Spinal cord (tissue), 9 donors: ENCODE measurements at regions not wholly inside any gene's neighbourhood (a gene's known extent, or its start where the extent isn't known, plus 50 kb on each side); places are given as distances from the start of the nearest gene placed in this dataset.

Experiments used
- DNase-seq, 6 donors: peaks; one replicate each; pipeline versions ENCODE4 v3.0.0 to v3.0.0-alpha.2; 2013 to 2015; ENCODE audit warnings: low spot score in 6 of 6, low read depth in 4 of 6
- H3K27ac ChIP-seq: one replicate; pipeline ENCODE4 v1.5.1; 2013; ENCODE audit warnings: low read depth, low read length, control low read depth
- H3K27me3 ChIP-seq: one replicate; pipeline ENCODE4 v1.6.1; 2013; ENCODE audit warnings: low read length; ENCODE audit not compliant: control insufficient read depth, insufficient read depth
- H3K36me3 ChIP-seq: one replicate; pipeline ENCODE4 v1.6.1; 2013; ENCODE audit warnings: low read length; ENCODE audit not compliant: control insufficient read depth, insufficient read depth
- H3K4me1 ChIP-seq: one replicate; pipeline ENCODE4 v1.6.1; 2013; ENCODE audit warnings: low read length; ENCODE audit not compliant: control insufficient read depth, insufficient read depth
- H3K4me3 ChIP-seq: one replicate; pipeline ENCODE4 v1.5.1; 2013; ENCODE audit warnings: low read depth, low read length, control low read depth
- H3K9me3 ChIP-seq: one replicate; pipeline ENCODE4 v1.6.1; 2013; ENCODE audit warnings: low read length; ENCODE audit not compliant: control insufficient read depth, insufficient read depth
- WGBS: methylation state at CpG from one replicate; pipeline ENCODE4 v1.1.5; 2013; ENCODE audit warnings: missing lambda C conversion rate; ENCODE audit not compliant: insufficient coverage; 5-methylcytosine and 5-hydroxymethylcytosine counted together
- donor health status: healthy.

DNA sequence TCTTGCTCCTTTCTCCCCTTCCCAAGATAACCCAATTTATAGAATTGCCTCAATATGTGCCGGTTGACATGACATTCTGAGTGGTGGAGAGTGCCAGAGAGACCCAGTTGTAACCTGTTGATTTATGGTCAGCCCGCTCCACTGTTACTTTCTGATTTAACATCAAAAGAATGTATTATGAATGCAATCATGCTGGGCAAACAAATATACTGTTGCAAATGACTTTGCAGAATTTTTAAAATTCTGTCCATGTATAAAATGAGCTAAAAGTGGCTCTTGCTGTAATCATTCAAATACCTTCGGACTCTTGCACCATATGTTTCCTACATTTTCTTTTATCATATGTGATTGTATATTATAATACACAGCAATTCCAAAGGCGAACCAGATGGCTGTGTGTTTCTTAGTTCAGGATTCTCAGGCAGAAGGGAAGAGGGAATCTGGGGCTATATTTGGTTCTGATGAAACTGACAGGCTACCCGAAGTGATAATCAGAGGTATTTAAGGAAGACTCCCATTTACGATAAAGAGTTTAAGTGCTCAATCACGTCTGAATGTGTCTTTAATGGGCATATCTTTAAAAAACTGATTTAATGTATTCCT is 131.7 kb downstream of the CLCN4 start:
- H3K4me3 ChIP-seq = no peak overlapping the region
- H3K27me3 ChIP-seq = no peaks in the 10 kb centered on the region
- 60% methylated on average over 1 of the region's 7 CpGs for WGBS
- no peak overlapping the region for H3K27ac ChIP-seq
- H3K4me1 ChIP-seq = no peaks in the 10 kb centered on the region
- H3K36me3 ChIP-seq = no peaks in the 10 kb centered on the region
- DNase-seq = peak in 1 of 6 donors; percentile 68
- H3K9me3 ChIP-seq = no peaks in the 10 kb centered on the region

DNA sequence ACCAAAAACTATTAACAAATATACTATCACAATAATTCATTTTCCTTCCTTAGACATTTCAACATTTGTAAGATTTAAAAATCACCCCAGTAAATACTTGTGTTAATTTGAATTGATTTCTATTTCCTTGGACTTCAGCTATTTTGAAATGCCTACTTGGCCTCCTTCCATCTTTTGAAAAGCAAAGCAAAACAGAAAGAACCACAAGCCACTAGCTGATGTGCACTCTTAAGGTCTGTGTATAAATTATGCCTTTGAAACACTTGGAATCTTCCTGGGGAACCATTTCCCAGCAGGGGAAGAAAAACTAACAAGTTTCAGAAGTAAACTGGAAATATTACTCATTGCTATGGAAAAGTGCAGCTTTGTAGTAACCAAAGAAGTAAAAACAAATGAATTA is 139.8 kb downstream of the CLCN4 start:
- H3K36me3 ChIP-seq = no peaks in the 10 kb centered on the region
- no peak overlapping the region for H3K27ac ChIP-seq
- no peak overlapping the region for H3K4me3 ChIP-seq
- DNase-seq = peak in 1 of 6 donors; percentile 11
- peaks cover 2% of the 10 kb centered on the region for H3K27me3 ChIP-seq
- H3K4me1 ChIP-seq = no peaks in the 10 kb centered on the region
- peaks cover 4% of the 10 kb centered on the region for H3K9me3 ChIP-seq

DNA sequence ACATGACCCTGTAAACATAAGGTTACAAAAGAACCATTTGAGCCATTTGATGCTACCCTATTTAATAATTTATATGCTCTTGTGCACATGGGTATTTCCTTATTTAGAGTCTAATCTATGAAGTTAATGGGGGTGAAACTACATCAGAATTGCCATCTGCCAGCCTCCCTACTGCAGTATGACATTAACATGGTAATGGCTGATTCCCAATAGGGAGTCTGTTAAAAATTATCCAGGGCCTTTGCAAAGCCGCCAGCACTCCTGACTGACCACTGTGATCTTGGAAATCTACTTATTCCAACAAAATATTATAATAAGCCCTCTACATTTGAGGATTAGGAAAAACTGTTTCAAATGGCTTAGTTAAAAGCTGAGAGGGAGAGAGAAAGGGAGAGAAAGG is 153.7 kb downstream of the CLCN4 start:
- no peaks in the 10 kb centered on the region for H3K4me1 ChIP-seq
- whole genome bisulfite sequencing = no CpG with 5 or more reads among the region's 1 CpG
- H3K27ac ChIP-seq = no peak overlapping the region
- H3K9me3 ChIP-seq = no peaks in the 10 kb centered on the region
- H3K27me3 ChIP-seq = peaks cover 4% of the 10 kb centered on the region
- H3K4me3 ChIP-seq = no peak overlapping the region
- no peaks in the 10 kb centered on the region for H3K36me3 ChIP-seq
- peak in 1 of 6 donors; percentile 59 for DNase-seq

DNA sequence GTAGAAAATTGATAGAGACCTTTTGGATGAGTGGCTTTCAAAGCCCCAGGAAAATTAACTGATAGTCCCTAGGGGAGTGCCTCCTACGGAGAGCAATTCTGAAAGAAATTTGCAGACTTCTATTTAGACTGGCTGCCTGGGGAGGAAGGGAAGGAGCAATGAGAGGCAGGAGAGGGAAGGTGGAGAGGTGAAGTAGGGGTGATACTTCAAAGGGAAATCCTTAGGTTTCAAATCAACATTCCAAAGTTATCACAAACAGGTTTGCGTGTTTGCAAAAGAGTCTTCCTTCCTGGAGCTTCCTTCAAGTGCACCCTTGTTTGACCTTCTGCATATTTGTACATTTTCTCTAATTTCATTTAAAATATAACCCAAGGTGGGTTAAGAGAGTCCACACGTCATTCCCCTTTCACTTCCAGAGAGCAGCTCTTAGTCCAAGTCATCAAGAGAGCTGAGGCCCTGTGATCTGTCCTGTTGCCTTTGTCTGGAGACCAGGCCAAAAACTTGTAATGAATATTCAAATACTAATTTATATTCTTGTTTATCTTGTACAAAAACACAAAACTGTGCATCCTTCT is 157.8 kb downstream of the CLCN4 start:
- Histone ChIP-seq H3K4me1 (no peaks in the 10 kb centered on the region), H3K27ac (no peak overlapping the region), H3K4me3 (no peak overlapping the region), H3K27me3 (peaks cover 6% of the 10 kb centered on the region), H3K36me3 (no peaks in the 10 kb centered on the region), H3K9me3 (no peaks in the 10 kb centered on the region)
- DNase-seq = no peak
- 40% methylated on average over 1 of the region's 3 CpGs for WGBS

DNA sequence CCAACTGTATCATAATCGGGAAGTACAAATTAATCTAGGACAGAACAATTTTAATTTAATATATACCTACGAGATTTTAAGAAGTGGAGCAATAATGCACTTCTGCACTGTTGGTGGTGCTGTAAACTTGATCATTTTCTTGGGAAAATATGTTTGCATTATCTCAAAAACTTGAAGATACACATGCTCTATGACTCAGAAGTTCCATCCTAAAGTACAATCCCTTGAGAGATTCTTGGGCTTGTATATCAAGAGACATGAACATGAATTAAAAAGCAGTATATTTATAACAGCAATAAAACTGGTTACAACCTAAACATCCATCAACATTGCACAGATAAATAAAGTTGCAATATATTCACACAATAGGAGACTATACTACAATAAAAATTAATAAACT is 168.8 kb downstream of the CLCN4 start:
- Histone ChIP-seq H3K9me3 (no peaks in the 10 kb centered on the region), H3K36me3 (no peaks in the 10 kb centered on the region), H3K27ac (no peak overlapping the region), H3K4me3 (no peak overlapping the region), H3K4me1 (no peaks in the 10 kb centered on the region), H3K27me3 (peaks cover 7% of the 10 kb centered on the region)
- no peak for DNase-seq
- WGBS = no CpG with 5 or more reads among the region's 2 CpGs

DNA sequence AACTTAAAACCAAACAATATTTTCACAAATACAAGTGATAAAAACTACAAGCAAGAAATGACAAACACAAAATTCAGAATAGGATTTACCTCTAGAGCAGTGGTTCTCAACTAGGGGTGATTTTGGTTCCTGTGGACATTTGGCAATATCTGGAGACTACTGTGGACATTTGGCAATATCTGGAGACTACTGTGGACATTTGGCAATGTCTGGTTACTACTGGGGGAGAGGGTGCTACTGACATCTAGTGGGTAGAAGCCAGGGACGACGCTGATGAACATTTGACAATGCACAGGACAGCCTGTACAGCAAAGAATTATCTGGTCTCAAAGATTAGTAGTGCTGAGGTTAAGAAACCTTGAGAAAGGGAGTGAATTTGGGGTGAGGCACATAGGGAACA is 169.8 kb downstream of the CLCN4 start:
- DNase-seq = peak in 2 of 6 donors; percentile 9 to 15
- no peaks in the 10 kb centered on the region for H3K9me3 ChIP-seq
- H3K27me3 ChIP-seq = peaks cover 7% of the 10 kb centered on the region
- no peak overlapping the region for H3K4me3 ChIP-seq
- H3K4me1 ChIP-seq = no peaks in the 10 kb centered on the region
- WGBS = 58% methylated on average over 2 of the region's 2 CpGs
- H3K27ac ChIP-seq = no peak overlapping the region
- no peaks in the 10 kb centered on the region for H3K36me3 ChIP-seq

DNA sequence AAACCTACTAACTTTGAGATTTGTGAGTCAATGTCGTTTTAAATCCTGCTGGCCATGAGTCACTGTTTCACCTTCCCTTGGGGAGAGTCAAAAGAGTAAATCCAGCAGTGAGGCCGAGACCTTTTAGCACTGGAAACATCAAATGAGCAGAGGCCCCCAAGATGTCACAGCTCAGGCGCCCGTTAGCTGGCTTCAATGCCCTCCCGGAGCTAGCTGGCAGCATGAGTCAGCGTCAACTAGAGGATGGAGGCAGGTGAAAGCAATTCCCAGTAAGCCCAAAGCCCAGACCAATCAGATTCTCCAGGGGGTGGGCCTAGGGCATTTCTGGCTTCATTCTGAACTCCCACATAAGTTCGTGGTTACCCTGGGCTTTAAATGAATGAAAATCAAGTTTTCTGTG is 170.9 kb downstream of the CLCN4 start:
- Histone ChIP-seq H3K27me3 (peaks cover 7% of the 10 kb centered on the region), H3K27ac (no peak overlapping the region), H3K4me1 (no peaks in the 10 kb centered on the region), H3K4me3 (no peak overlapping the region), H3K9me3 (no peaks in the 10 kb centered on the region), H3K36me3 (no peaks in the 10 kb centered on the region)
- 37% methylated on average over 6 of the region's 7 CpGs for WGBS
- DNase-seq = no peak

DNA sequence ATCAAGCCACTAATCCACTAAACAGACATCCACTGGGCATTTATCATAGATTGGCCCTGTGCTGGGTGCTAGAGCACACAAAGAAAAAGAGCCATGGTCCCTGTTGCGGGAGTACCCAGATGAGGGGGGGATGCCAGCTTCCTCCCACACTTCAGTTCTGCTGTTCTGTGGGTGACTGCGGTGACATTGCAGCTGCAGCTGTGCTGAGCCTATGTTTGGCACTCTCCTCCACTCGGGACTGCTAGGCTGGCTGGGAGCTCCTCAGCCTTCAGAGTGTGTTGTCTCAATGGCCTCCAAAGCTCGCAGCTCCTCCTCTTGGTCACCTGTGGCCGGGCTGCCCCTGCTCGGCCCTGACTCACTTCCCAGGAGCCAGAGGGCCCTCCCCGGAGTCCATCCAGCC is 173.2 kb downstream of the CLCN4 start:
- DNase-seq = no peak
- 74% methylated on average over 4 of the region's 7 CpGs for WGBS
- Histone ChIP-seq H3K27ac (no peak overlapping the region), H3K4me1 (no peaks in the 10 kb centered on the region), H3K4me3 (no peak overlapping the region), H3K27me3 (peaks cover 7% of the 10 kb centered on the region), H3K9me3 (no peaks in the 10 kb centered on the region), H3K36me3 (no peaks in the 10 kb centered on the region)

DNA sequence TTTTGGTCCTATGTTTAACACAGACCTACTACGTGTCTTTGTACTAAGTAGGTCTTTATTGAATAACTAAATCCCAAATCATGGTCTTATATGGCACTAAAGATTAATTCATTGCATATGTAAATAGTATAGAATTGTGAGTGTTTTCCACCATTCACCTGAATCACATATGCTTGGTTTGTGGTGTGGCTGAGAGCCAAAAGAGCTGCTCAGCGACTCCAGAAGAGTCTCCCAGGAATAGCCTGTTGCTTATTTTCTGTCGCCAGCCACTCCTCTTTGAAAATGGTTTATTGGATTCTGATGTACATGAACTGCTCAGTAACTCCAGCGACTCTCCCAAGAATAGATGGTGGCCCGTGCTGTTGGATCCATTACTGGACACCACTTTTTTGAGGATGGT is 184.5 kb downstream of the CLCN4 start:
- H3K27me3 ChIP-seq = no peaks in the 10 kb centered on the region
- WGBS = 80% methylated on average over 1 of the region's 5 CpGs

DNA sequence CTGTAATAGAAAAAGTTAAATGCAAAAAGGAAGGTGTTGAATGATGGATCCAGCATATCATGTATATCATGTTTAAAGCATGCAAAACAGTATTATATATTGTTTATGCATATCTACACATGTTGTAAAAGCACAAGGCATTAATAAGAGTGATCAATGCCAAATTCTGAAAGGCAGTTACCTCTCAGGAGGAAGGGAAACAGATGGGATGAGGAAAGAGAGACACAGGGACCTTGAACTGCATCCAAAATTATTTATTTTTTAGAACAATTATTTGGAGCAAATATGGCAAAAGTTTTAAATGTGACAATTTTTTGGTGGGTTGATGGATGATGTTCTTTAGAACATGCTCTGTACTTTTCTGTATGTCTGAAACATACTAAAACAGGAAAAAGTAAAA is 193.4 kb downstream of the CLCN4 start:
- no peak overlapping the region for H3K27ac ChIP-seq
- no peaks in the 10 kb centered on the region for H3K4me1 ChIP-seq

More for the DNA sequence above, 184.5 kb downstream of the CLCN4 start:
- H3K4me3 ChIP-seq = no peak overlapping the region
- no peaks in the 10 kb centered on the region for H3K9me3 ChIP-seq
- no peak for DNase-seq
- H3K4me1 ChIP-seq = no peaks in the 10 kb centered on the region
- H3K27ac ChIP-seq = no peak overlapping the region
- H3K36me3 ChIP-seq = no peaks in the 10 kb centered on the region

More for the DNA sequence above, 193.4 kb downstream of the CLCN4 start:
- H3K9me3 ChIP-seq = no peaks in the 10 kb centered on the region
- no peak for DNase-seq
- H3K36me3 ChIP-seq = no peaks in the 10 kb centered on the region
- H3K4me3 ChIP-seq = no peak overlapping the region
- no peaks in the 10 kb centered on the region for H3K27me3 ChIP-seq
